ENCODE measurements at regions not wholly inside any gene's neighbourhood (a gene's known extent, or its start where the extent isn't known, plus 50 kb on each side); places are given as distances from the start of the nearest gene placed in this dataset.
"Not testable (repeated sequence)": the region's sequence is repeated elsewhere in the genome, so short reads cannot be mapped to it uniquely, and the experiment has no call there.

- no peak overlapping the region for H3K4me3 ChIP-seq
- DNase-seq = no peak
- no peaks in the 10 kb centered on the region for H3K9me3 ChIP-seq
- H3K36me3 ChIP-seq = no peaks in the 10 kb centered on the region
- WGBS, 5 donors = 62 to 77% (median 73%) methylated on average over 5 of the region's 5 CpGs
- TF ChIP-seq CTCF (IDR thresholded peaks at IDR 0.05) (no peak), POLR2AphosphoS5 (IDR thresholded peaks at IDR 0.05) (no peak), EP300 (IDR thresholded peaks at IDR 0.05) (no peak), POLR2A (IDR thresholded peaks at IDR 0.05) (no peak)
- no peaks in the 10 kb centered on the region for H3K27me3 ChIP-seq
- no peaks in the 10 kb centered on the region for H3K4me1 ChIP-seq
- H3K27ac ChIP-seq = no peak overlapping the region
- intact Hi-C loops (cut with DNase I; ENCODE audit: low total_unique reads) = no loop called here
Measured at GRCh38 chr1:204011426-204011825, 61.5 kb upstream of the SOX13 start.

GRCh38 chr1:204013052-204013451 is 59.9 kb upstream of the SOX13 start:
- DNase-seq = no peak
- no peaks in the 10 kb centered on the region for H3K9me3 ChIP-seq
- H3K27me3 ChIP-seq = no peaks in the 10 kb centered on the region
- TF ChIP-seq EP300 (IDR thresholded peaks at IDR 0.05) (no peak), POLR2A (IDR thresholded peaks at IDR 0.05) (no peak), POLR2AphosphoS5 (IDR thresholded peaks at IDR 0.05) (no peak), CTCF (IDR thresholded peaks at IDR 0.05) (no peak)
- intact Hi-C loops (cut with DNase I; ENCODE audit: low total_unique reads) = no loop called here
- H3K4me3 ChIP-seq = no peak overlapping the region
- H3K4me1 ChIP-seq = no peaks in the 10 kb centered on the region
- WGBS, 5 donors = 69 to 73% (median 72%) methylated on average over 8 of the region's 8 CpGs
- no peak overlapping the region for H3K27ac ChIP-seq
- no peaks in the 10 kb centered on the region for H3K36me3 ChIP-seq

GRCh38 chr1:204014336-204014735 is 58.6 kb upstream of the SOX13 start:
- 92 to 98% (median 97%) methylated on average over 3 of the region's 3 CpGs for WGBS, 5 donors
- H3K4me1 ChIP-seq = no peaks in the 10 kb centered on the region
- intact Hi-C loops (cut with DNase I; ENCODE audit: low total_unique reads) = no loop called here
- H3K27me3 ChIP-seq = no peaks in the 10 kb centered on the region
- H3K27ac ChIP-seq = no peak overlapping the region
- no peak overlapping the region for H3K4me3 ChIP-seq
- H3K9me3 ChIP-seq = no peaks in the 10 kb centered on the region
- no peaks in the 10 kb centered on the region for H3K36me3 ChIP-seq
- DNase-seq = no peak
- TF ChIP-seq CTCF (IDR thresholded peaks at IDR 0.05) (no peak), POLR2AphosphoS5 (IDR thresholded peaks at IDR 0.05) (no peak), EP300 (IDR thresholded peaks at IDR 0.05) (no peak), POLR2A (IDR thresholded peaks at IDR 0.05) (no peak)

GRCh38 chr1:204014961-204015360 is 58.0 kb upstream of the SOX13 start:
- DNase-seq; H3K4me1 ChIP-seq; intact Hi-C loops (cut with DNase I; ENCODE audit: low total_unique reads); H3K36me3 ChIP-seq; H3K9me3 ChIP-seq; H3K4me3 ChIP-seq; H3K27ac ChIP-seq; H3K27me3 ChIP-seq: not testable (repeated sequence)
- WGBS, 5 donors = 90 to 98% (median 93%) methylated on average over 6 to 8 of the region's 8 CpGs

GRCh38 chr1:204017032-204017431 is 55.9 kb upstream of the SOX13 start:
- intact Hi-C loops (cut with DNase I; ENCODE audit: low total_unique reads) = no loop called here
- TF ChIP-seq CTCF (IDR thresholded peaks at IDR 0.05) (no peak), POLR2A (IDR thresholded peaks at IDR 0.05) (no peak), POLR2AphosphoS5 (IDR thresholded peaks at IDR 0.05) (no peak), EP300 (IDR thresholded peaks at IDR 0.05) (no peak)
- Histone ChIP-seq H3K27ac (no peak overlapping the region), H3K27me3 (no peaks in the 10 kb centered on the region), H3K36me3 (no peaks in the 10 kb centered on the region), H3K9me3 (no peaks in the 10 kb centered on the region), H3K4me3 (no peak overlapping the region), H3K4me1 (no peaks in the 10 kb centered on the region)
- no peak for DNase-seq
- 69 to 88% (median 79%) methylated on average over 1 of the region's 1 CpG for WGBS, 5 donors
